HG02623 (cell line): ENCODE measurements at regions not wholly inside any gene's neighbourhood (a gene's known extent, or its start where the extent isn't known, plus 50 kb on each side); places are given as distances from the start of the nearest gene placed in this dataset.

Experiments
- ATAC-seq: cut with Tn5 transposase; IDR thresholded peaks from one replicate; pipeline ENCODE4 v1.9.1; 2021; ENCODE audit warnings: moderate library complexity; ENCODE audit not compliant: unreplicated experiment

DNA sequence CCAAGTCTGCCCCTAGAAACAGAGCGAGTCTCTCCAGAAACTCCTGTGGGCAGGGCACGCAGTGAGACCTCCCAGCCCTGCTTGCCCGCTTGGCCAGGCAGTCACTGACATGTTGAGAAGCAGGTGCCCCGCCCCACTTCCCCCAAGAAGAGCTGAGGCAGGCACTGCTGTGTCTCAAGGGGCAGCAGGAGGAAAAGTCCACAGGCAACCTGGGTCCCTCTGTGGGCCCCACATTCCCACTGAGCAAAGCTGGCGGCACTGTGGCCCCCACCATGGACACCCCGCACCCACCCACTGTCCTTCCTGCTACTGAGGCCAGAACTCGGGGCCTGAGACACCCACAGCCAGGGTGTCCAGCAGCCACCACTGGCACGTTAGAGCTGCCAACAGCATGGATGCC is 137.3 kb upstream of the NKX1-1 start:
- no peak for ATAC-seq

DNA sequence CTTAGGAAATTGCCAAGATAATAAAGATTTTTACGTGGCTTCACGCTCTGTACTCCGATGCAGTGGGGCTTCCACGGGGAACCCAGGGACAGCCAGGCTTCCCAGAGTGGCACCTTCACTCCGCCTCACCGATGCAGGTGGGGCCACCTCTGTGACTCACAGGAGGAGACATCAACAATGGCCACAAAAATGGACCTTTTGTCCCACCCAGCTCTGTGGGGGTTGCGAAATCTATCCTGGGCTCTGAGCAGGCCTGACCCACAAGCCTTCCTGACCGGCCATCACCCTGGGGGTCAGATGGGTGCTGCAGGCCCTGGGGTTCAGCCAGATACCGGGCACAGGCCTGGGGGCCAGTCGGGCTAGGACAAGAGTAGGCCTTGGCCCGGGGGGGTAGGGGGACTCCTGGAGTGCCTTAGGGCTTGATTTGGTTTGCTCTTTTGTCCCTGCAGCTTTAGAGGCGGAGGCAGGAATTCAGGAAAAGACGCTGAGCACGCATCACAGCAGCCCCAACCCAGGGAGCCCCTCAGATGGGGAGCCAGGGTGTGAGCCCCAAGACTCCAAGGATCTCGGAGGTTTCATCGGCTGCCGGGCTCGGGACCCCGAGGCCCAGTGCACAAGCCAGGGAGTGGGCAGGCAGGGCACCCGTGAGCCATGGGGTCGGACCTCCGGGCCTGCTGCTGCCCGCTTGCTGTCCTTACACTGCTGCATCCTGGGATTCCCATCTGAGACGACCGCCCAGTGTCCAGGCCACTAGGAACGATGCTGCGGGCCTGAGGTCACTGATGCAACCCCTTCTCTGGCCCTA is 136.5 kb upstream of the NKX1-1 start:
- no peak for ATAC-seq

- ATAC-seq = no peak
Measured at GRCh38 chr4:1542226-1542490, 135.9 kb upstream of the NKX1-1 start.

DNA sequence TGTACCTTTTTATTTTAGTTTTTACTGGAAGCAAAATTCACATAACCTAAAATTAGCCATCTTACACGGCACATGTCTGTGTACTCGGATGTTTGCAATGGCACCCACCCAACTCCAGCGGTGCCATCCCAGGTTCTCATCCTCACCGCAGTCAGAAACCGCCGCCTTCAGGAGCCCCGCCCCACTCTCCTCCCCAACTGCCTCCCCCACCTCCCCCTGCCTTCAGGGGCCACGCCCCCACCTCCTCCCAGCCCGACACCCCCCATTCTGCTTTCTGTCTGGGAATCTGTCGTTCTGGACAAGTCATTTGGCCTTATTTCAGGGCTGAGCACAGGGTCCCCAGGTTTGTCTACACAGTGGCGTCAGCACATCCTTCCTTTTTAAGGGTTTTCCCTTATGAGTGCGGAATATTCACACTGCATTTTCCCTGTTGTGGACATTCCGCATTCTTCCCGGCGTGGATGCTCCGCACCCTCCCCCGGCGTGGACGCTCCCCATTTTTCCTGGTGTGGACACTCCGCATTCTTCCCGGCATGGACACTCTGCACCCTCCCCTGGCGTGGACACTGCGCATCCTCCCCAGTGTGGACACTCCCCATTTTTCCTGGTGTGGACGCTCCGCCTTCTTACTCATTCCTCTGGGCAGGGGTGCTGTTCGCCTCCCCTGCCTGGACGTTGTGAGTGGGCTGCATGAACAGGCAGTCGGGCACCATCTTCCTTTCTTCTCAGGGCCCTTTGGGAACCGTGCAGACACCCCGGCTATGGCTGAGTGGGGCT is 135.4 kb upstream of the NKX1-1 start:
- no peak for ATAC-seq

GRCh38 chr4:1540601-1541375 is 134.5 kb upstream of the NKX1-1 start:
- ATAC-seq = no peak

DNA sequence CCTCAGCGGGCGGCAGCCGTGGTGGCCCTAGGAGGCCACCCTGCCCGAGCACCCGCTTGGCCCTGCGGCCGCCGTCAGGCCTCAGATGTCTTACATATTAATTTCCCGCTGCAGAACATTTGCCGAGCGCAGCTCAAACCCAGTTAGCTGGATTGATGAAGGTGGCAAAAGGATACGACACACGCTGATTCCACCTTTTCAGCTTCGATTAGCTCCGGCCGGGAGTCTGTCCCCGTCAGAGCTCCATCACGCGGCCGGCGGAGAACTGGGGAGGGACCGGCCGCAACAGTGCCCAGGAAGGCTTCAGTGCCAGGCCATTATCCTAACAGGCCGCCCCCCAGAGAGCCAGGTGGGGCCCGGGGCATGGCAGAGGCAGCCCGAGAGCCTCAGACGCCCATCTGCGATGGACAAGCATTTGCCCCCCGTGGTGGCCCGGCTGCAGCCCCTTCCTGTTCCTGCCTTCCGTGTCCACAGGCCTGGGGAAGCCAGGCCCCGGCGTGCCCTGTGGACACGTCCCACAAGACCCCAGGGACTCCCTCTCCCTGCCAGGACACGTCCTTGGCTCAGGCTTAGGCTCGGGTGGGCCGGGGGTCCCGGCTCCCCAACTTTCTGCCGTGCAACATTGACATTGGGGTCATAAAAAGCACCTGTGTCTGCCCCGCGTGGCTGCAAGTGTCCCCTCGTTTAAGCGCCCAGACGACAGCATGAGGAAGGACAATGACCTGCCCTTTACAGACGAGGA is 133.8 kb upstream of the NKX1-1 start:
- ATAC-seq = no peak

- ATAC-seq = no peak
Measured at GRCh38 chr4:1538941-1539772, 132.9 kb upstream of the NKX1-1 start.

GRCh38 chr4:1538096-1538410 is 131.8 kb upstream of the NKX1-1 start:
- ATAC-seq = no peak

DNA sequence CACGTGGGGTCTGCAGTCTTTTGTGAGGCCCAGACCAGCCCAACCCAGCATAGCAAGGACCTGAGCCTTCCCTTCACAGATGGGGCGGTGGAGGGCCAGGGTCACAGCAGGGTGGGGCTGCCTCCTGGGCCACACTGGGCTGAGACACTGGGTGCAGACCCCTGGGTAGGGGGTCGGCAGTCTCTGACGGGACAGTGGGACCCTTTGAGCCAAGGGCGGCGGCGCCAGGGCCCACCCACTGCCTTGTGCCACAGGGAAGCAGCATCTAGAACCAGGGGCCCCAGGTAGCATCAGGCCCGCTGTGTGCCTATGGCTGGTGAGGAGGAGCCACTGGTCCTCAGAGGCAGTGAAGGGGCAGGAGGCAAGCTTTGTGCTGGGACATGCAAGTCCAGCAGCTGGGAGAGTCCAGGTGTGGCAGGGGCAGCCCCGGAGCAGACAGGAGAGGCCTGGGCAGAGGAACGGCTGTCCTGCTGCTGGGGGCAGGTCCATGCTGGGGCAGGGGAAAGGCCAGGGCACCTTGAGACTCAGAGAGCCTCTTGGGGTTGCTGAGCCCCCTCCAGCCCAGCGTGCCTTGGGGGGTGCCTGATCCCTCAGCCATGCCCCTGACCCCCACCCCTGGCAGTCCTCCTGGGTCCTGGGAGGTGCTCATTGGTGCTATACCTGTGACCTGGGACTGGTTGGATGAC is 131.3 kb upstream of the NKX1-1 start:
- no peak for ATAC-seq

GRCh38 chr4:1536579-1537409 is 130.6 kb upstream of the NKX1-1 start:
- ATAC-seq = no peak

DNA sequence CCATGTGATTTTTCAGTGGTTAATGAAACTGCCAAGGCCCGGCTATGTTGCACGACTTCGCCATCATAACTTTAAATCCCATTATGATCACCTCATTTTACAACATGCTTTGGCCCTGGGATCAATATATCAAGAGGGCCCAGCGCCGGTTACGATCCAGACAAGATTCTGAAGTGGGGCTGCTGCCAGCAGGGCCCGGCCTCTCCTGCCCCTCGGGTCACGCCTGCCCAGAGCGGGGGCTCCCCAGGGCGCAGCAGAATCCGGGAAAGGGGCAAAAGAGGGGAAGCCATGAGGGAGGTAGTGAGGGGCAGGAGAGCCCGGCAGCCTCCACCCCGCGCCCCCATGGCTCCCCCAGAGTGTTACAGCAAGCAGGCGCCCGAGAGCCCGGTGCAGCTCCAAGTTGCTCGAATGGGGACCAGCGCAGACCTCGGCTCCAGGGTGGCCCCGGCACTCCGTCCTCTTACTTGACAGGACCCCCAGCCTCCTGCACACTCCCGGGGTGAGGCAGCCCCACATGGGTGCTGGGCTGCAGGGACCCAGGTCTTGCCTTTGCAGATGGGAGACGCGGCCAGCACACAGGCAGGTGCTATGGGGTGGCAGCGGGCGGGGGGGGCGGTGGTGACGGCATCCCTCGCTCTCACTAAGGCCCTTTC is 129.8 kb upstream of the NKX1-1 start:
- ATAC-seq = no peak

DNA sequence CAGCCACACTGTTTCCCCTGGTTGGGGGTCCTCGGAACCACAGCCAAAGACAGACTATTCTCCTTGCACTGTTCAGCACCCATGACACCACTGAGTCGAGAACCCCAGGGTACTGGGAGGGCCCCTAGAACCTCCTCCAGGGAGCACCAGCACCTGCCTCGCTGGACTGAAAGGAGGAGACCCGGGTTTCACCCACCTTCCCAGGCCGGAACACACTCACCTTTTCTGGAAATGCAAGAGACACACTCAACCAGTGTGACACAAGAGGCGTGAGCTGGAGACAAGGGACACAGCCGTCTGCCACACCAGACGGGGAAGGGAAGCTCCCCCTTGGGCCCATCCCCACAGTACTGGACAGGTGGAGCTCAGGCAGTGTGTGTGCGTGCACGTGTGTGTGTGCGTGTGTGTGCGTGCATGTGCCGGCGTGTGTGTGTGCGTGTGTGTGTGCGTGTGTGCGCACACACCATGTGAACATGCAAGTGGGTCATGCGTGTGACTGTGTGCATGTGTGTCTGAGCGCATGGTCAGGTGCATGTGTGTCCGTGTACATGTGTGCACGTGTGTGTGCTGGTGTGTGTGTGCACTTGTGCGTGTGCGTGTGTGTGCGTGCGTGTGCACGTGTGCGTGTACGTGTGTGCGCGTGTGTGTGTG is 128.8 kb upstream of the NKX1-1 start:
- ATAC-seq = no peak

DNA sequence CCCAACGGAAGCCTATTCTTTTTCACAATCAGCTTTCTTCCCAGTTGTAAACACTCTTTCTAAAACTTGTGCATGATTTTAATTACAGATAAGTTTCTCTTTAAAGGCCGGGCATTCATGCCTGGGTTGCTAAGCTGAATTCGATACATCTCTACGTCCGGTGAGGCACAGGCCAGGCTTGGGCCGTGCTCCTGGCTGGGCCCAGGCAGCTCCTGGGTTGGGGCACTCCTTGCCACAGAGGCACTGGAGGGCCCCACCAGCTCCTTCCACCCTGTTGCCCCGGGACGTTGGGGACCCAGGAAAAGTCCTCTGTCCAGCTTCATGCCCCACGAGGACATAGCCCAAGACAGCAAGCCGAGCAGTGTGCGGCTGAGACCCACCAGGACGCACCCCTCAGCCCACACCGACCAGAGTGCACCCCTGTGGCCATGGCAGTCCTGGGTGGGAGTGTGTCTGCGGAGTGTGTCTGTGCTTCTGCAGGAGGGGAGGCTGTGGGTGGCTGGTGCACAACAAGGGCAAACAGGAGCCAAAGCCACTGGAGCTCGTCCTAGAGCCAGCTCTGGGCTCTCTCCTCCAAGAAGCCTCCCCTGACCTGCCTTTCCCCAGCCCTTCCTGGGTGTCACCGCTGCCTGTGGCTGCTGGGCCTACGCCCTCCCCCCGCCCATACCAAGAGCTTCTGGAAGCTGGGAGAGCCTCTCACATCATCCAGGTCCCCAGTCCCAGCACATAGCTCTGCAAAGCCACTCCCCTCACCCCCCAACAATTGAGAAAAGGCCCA is 128.0 kb upstream of the NKX1-1 start:
- no peak for ATAC-seq

DNA sequence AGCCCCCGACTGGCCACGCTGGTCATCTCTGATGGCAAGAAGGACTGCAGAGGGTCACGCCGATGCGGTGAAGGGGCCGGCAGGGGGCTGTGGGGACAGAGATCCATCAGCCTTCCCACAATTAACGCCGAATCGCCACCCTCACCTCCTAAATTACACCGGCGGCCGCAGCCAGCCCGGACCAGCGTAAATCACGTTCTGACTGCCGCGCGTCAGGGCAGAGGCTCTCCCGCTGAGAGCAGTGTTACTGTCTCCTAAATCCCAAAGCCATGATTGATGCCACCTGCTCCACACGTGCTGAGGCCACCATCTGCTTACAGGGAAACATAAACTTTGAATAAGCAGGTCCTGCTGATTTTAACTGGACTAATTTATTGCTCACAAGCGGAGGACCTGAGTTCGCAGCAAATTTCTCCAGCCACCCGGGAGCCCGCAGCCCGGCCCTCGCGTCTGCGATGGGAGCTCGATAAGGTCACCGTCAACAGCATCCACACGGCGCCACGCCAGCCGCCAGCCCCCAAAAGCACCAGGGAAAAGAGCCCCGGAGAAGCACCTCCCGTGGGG is 127.3 kb upstream of the NKX1-1 start:
- no peak for ATAC-seq

DNA sequence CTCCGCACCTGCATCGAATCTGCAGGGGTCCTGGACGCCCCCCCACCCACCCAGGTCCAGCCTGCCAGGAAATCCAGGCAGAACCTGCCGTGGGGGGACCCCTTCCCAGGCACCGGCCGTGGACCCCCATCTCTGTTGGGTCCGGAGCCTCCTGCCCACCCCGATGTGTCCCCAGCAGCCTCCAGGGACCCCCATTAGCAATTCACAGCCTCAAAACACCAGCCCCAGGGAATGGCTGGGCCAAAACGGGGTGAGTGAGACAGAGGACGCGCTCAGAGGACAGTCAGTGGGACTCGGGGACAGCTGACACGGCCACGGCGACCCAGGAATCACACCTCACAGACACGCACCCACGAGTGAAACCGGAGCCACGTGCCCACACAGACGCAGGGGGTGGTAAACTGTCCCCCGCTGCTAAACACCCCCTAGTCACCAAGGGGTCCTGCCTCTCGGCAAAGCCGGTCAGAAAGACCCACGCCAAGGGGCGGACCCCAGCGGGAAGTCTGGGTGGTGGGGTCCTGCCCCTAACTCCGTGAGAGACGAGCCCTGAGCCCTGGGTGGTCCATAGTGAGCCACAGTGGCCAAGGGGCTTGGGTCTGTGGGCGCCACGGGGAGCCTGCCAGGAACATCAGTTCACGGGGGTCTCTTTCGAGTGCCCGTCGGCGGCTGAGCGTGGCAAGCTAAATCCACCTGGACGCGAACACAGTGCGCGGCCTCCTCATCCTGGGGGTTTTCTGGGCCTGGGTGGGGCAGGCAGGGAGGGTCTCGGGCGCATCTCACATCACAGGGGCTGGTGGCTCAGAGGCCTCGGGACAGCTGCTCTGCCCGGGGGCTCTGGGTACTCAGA is 126.5 kb upstream of the NKX1-1 start:
- ATAC-seq = no peak
